Left renal cortex interstitium (tissue), 4 donors: ENCODE measurements at regions not wholly inside any gene's neighbourhood (a gene's known extent, or its start where the extent isn't known, plus 50 kb on each side); places are given as distances from the start of the nearest gene placed in this dataset.

Experiments
- DNase-seq, 4 donors: peaks; one replicate each; pipeline ENCODE4 v3.0.0-alpha.2; 2013; ENCODE audit warnings: low read depth in 4 of 4, low spot score in 2 of 4, missing footprints in 1 of 4

GRCh38 chr12:132395908-132396305 is 66.5 kb upstream of the GALNT9 start:
- DNase-seq = no peak

GRCh38 chr12:132395192-132395907 is 66.0 kb upstream of the GALNT9 start:
- DNase-seq = no peak

GRCh38 chr12:132393991-132394949 is 64.9 kb upstream of the GALNT9 start:
- DNase-seq = no peak

GRCh38 chr12:132393245-132393795 is 63.9 kb upstream of the GALNT9 start:
- no peak for DNase-seq

- no peak for DNase-seq
These were observed 63.2 kb upstream of the GALNT9 start for GRCh38 chr12:132392389-132393244.

GRCh38 chr12:132391326-132392041 is 62.1 kb upstream of the GALNT9 start:
- DNase-seq = no peak

GRCh38 chr12:132390287-132391076 is 61.1 kb upstream of the GALNT9 start:
- no peak for DNase-seq

GRCh38 chr12:132389526-132390286 is 60.3 kb upstream of the GALNT9 start:
- DNase-seq = no peak

GRCh38 chr12:132389026-132389425 is 59.6 kb upstream of the GALNT9 start:
- DNase-seq = no peak

- no peak for DNase-seq
These were observed 59.1 kb upstream of the GALNT9 start for GRCh38 chr12:132388379-132389015.

- DNase-seq = no peak
These were observed 57.6 kb upstream of the GALNT9 start for GRCh38 chr12:132386926-132387497.

GRCh38 chr12:132385923-132386751 is 56.7 kb upstream of the GALNT9 start:
- DNase-seq = no peak

GRCh38 chr12:132384916-132385774 is 55.8 kb upstream of the GALNT9 start:
- DNase-seq = no peak

- DNase-seq = no peak
These were observed 51.3 kb upstream of the GALNT9 start for GRCh38 chr12:132380641-132381040.

GRCh38 chr12:132379996-132380395 is 50.6 kb upstream of the GALNT9 start:
- DNase-seq = no peak

- no peak for DNase-seq
These were observed 50.2 kb upstream of the GALNT9 start for GRCh38 chr12:132379576-132379975.
